ENCODE measurements at regions not wholly inside any gene's neighbourhood (a gene's known extent, or its start where the extent isn't known, plus 50 kb on each side); places are given as distances from the start of the nearest gene placed in this dataset.

DNA sequence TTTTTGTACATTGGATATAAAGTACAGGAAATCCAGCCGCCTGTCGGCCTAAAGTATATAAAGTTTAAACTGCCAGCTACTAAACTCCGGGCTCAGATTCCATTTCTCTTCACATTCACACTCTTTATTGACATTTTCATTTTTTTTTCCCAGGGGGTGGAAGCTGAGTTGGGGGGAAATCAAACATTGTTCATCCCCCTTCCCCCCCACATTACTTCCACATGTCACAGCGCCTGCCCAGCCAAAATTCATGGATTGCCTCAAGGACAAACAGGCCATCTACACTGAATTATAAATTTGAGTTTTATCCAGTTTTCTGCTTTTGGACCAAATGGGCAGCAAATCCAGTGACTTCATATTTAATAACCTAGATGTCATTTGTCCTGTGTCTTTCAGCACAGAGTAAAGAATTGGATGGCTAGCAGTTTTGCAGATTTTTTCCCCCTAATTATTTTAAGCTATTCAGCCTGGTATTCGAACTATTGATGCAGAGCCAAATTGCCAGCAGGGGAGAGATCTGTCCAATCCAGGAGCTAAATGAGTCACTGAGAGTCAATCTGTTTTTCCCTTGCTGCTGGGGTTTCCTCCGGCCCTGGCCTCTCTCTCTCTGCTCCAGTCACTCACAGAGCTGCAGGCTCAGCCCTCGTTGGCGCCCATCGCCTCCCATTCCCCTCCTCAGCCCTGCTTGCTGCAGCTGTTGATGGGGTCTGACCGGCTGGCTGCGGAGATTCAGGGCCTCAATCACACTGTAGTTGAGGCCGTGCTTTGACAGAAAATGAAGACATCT is 98.0 kb downstream of the LMO4 start:
- RAD21 ChIA-PET (ENCODE audit: unreplicated experiment), result no interaction called here
- Histone ChIP-seq H3K4me3 (no peak overlapping the region), H3K36me3 (ENCODE audit: control insufficient read depth in 2 of 2, insufficient read depth in 2 of 2, low read length in 1 of 2) (no peaks in the 10 kb centered on the region), H3K27ac (ENCODE audit: control insufficient read depth, insufficient read depth) (no peak overlapping the region), H3K4me1 (ENCODE audit: control insufficient read depth, insufficient read depth, low read length) (no peaks in the 10 kb centered on the region), H3K9me3 (replicated peaks; ENCODE audit: control insufficient read depth, insufficient read depth, low read length) (no peaks in the 10 kb centered on the region), H2AFZ (ENCODE audit: control insufficient read depth, low read depth, low read length) (no peak overlapping the region), H3K4me2 (ENCODE audit: control insufficient read depth, insufficient read depth) (no peak overlapping the region), H3K79me2 (ENCODE audit: control insufficient read depth, insufficient read depth, low read length) (no peaks in the 10 kb centered on the region), H4K20me1 (ENCODE audit: control insufficient read depth, insufficient read depth) (no peaks in the 10 kb centered on the region), H3K27me3 (replicated peaks in 1 of 2; ENCODE audit: control insufficient read depth in 2 of 2, insufficient read depth in 2 of 2, low read length in 1 of 2) (no peaks in the 10 kb centered on the region), H3K9ac (ENCODE audit: control insufficient read depth, insufficient read depth, low read length) (no peak overlapping the region)
- DNase-seq (ENCODE audit: low read depth, low spot score) (no peak), FAIRE-seq (no peak), ATAC-seq (no peak)
- POLR2A ChIA-PET, result no interaction called here
- 74% methylated on average over 12 of the region's 12 CpGs for WGBS (ENCODE audit: insufficient coverage, insufficient replicate concordance, low lambda C conversion rate, missing lambda C conversion rate)
- CTCF ChIA-PET, result no interaction called here
- no TSS peak for BruUV-seq (replicated peaks)
- intact Hi-C loops (cut with micrococcal nuclease; ENCODE audit: unreplicated experiment) (no loop called here), in situ Hi-C loops (cut with MboI) (no loop called here)
- SMC1A ChIA-PET (ENCODE audit: uncharacterized antibody, unreplicated experiment), result no interaction called here
- TF ChIP-seq MTA2 (IDR thresholded peaks at IDR 0.05; ENCODE audit: low read depth) (no peak), MXI1 (IDR thresholded peaks at IDR 0.05; ENCODE audit: low read depth, low read length) (no peak), SUZ12 (IDR thresholded peaks at IDR 0.05; ENCODE audit: unreplicated experiment) (no peak), HDAC6 (IDR thresholded peaks at IDR 0.05; ENCODE audit: unreplicated experiment) (no peak), NFYA (IDR thresholded peaks at IDR 0.05; ENCODE audit: borderline replicate concordance, low read depth, low read length) (no peak), MEF2B (IDR thresholded peaks at IDR 0.05; ENCODE audit: partially characterized antibody, poor library complexity, severe bottlenecking) (no peak), KLF5 (IDR thresholded peaks at IDR 0.05; ENCODE audit: partially characterized antibody) (no peak), NFIC (IDR thresholded peaks at IDR 0.05; ENCODE audit: low read depth, low read length) (no peak)
- TF ChIP-seq, protein P1, sequence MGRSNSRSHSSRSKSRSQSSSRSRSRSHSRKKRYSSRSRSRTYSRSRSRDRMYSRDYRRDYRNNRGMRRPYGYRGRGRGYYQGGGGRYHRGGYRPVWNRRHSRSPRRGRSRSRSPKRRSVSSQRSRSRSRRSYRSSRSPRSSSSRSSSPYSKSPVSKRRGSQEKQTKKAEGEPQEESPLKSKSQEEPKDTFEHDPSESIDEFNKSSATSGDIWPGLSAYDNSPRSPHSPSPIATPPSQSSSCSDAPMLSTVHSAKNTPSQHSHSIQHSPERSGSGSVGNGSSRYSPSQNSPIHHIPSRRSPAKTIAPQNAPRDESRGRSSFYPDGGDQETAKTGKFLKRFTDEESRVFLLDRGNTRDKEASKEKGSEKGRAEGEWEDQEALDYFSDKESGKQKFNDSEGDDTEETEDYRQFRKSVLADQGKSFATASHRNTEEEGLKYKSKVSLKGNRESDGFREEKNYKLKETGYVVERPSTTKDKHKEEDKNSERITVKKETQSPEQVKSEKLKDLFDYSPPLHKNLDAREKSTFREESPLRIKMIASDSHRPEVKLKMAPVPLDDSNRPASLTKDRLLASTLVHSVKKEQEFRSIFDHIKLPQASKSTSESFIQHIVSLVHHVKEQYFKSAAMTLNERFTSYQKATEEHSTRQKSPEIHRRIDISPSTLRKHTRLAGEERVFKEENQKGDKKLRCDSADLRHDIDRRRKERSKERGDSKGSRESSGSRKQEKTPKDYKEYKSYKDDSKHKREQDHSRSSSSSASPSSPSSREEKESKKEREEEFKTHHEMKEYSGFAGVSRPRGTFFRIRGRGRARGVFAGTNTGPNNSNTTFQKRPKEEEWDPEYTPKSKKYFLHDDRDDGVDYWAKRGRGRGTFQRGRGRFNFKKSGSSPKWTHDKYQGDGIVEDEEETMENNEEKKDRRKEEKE (IDR thresholded peaks at IDR 0.05), result no peak
- TF ChIP-seq, protein P2, sequence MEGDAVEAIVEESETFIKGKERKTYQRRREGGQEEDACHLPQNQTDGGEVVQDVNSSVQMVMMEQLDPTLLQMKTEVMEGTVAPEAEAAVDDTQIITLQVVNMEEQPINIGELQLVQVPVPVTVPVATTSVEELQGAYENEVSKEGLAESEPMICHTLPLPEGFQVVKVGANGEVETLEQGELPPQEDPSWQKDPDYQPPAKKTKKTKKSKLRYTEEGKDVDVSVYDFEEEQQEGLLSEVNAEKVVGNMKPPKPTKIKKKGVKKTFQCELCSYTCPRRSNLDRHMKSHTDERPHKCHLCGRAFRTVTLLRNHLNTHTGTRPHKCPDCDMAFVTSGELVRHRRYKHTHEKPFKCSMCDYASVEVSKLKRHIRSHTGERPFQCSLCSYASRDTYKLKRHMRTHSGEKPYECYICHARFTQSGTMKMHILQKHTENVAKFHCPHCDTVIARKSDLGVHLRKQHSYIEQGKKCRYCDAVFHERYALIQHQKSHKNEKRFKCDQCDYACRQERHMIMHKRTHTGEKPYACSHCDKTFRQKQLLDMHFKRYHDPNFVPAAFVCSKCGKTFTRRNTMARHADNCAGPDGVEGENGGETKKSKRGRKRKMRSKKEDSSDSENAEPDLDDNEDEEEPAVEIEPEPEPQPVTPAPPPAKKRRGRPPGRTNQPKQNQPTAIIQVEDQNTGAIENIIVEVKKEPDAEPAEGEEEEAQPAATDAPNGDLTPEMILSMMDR (IDR thresholded peaks at IDR 0.05 in 2 of 3, conservative IDR thresholded peaks at IDR 0.05 in 1 of 3; ENCODE audit: control insufficient read depth in 2 of 3, extremely low read depth in 1 of 3, insufficient read depth in 1 of 3, low read depth in 3 of 3, low read length in 3 of 3), result no peak
- TF ChIP-seq, protein P3, sequence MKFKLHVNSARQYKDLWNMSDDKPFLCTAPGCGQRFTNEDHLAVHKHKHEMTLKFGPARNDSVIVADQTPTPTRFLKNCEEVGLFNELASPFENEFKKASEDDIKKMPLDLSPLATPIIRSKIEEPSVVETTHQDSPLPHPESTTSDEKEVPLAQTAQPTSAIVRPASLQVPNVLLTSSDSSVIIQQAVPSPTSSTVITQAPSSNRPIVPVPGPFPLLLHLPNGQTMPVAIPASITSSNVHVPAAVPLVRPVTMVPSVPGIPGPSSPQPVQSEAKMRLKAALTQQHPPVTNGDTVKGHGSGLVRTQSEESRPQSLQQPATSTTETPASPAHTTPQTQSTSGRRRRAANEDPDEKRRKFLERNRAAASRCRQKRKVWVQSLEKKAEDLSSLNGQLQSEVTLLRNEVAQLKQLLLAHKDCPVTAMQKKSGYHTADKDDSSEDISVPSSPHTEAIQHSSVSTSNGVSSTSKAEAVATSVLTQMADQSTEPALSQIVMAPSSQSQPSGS (IDR thresholded peaks at IDR 0.05; ENCODE audit: low read length), result no peak
- TF ChIP-seq, protein P4, sequence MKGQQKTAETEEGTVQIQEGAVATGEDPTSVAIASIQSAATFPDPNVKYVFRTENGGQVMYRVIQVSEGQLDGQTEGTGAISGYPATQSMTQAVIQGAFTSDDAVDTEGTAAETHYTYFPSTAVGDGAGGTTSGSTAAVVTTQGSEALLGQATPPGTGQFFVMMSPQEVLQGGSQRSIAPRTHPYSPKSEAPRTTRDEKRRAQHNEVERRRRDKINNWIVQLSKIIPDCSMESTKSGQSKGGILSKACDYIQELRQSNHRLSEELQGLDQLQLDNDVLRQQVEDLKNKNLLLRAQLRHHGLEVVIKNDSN (IDR thresholded peaks at IDR 0.05; ENCODE audit: borderline replicate concordance, extremely low read length, insufficient read depth, low read depth, low read length), result no peak
- TF ChIP-seq, protein P5, sequence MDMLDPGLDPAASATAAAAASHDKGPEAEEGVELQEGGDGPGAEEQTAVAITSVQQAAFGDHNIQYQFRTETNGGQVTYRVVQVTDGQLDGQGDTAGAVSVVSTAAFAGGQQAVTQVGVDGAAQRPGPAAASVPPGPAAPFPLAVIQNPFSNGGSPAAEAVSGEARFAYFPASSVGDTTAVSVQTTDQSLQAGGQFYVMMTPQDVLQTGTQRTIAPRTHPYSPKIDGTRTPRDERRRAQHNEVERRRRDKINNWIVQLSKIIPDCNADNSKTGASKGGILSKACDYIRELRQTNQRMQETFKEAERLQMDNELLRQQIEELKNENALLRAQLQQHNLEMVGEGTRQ (IDR thresholded peaks at IDR 0.05; ENCODE audit: borderline replicate concordance, low read depth, low read length), result no peak

Measured in GM12878 (cell line).